GM12878 (cell line): ENCODE measurements at regions not wholly inside any gene's neighbourhood (a gene's known extent, or its start where the extent isn't known, plus 50 kb on each side); places are given as distances from the start of the nearest gene placed in this dataset.

Source experiments
- CEBPB ChIP-seq, 2 experiments: fragments of 150-350 bp in 1 of 2; IDR thresholded peaks; 2 replicates each; pipeline ENCODE4 v1.6.1; 2012 to 2014; ENCODE audit warnings: low read depth in 2 of 2, low read length in 2 of 2, borderline replicate concordance in 1 of 2, inconsistent platforms in 1 of 2
- POLR2A ChIP-seq: IDR thresholded peaks from 2 replicates; pipeline ENCODE4 v1.6.1; 2011; ENCODE audit warnings: low read depth, mild to moderate bottlenecking, low read length
- POLR2AphosphoS5 ChIP-seq: IDR thresholded peaks from 2 replicates; pipeline ENCODE4 v1.6.1; 2011; ENCODE audit warnings: mild to moderate bottlenecking, low read length, inconsistent platforms
- RCOR1 ChIP-seq: conservative IDR thresholded peaks from 2 replicates; pipeline ENCODE4 v1.6.1; 2012; ENCODE audit warnings: low read depth, low read length, improper control_type of control experiment
- TF ChIP-seq, protein P1 (sequence below): fragments of 450-650 bp; formaldehyde crosslinking; IDR thresholded peaks from 2 replicates; pipeline ENCODE4 v1.4.0; 2020; ENCODE audit warnings: mild to moderate bottlenecking, moderate library complexity
- TF ChIP-seq, protein P2 (sequence below), 3 experiments: IDR thresholded peaks in 2 of 3; conservative IDR thresholded peaks in 1 of 3; 2 replicates each; pipeline ENCODE4 v1.5.1; 2011; ENCODE audit warnings: low read depth in 3 of 3, low read length in 3 of 3, mild to moderate bottlenecking in 3 of 3, control low read depth in 2 of 3, moderate library complexity in 2 of 3, inconsistent platforms in 1 of 3, mixed read lengths in 1 of 3; ENCODE audit not compliant: control insufficient read depth in 2 of 3, insufficient read depth in 1 of 3; ENCODE audit errors: extremely low read depth in 1 of 3

DNA sequence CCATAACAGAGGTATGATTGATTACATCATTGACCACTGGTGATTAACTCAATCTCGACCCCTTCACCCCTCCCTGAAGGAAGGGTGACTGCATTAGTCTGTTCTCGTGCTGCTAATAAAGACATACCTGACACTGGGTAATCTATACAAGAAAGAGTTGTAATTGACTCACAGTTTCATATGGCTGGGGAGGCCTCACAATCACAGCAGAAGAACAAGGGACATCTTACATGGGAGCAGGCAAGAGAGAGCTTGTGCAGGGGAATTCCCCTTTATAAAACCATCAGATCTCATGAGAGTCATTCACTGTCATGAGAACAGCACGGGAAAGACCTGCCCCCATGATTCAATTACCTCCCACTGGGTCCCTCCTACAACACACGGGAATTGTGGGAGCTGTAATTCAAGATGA is 55.9 kb upstream of the TMCC3 start:
- no peak; a peak in 1 of 4 replicates for TF ChIP-seq CEBPB (IDR thresholded peaks at IDR 0.05; ENCODE audit: borderline replicate concordance in 1 of 2, low read depth in 2 of 2, low read length in 2 of 2)
- no peak for TF ChIP-seq POLR2A
- TF ChIP-seq POLR2AphosphoS5: no peak
- TF ChIP-seq RCOR1: no peak
- TF ChIP-seq, protein P1, sequence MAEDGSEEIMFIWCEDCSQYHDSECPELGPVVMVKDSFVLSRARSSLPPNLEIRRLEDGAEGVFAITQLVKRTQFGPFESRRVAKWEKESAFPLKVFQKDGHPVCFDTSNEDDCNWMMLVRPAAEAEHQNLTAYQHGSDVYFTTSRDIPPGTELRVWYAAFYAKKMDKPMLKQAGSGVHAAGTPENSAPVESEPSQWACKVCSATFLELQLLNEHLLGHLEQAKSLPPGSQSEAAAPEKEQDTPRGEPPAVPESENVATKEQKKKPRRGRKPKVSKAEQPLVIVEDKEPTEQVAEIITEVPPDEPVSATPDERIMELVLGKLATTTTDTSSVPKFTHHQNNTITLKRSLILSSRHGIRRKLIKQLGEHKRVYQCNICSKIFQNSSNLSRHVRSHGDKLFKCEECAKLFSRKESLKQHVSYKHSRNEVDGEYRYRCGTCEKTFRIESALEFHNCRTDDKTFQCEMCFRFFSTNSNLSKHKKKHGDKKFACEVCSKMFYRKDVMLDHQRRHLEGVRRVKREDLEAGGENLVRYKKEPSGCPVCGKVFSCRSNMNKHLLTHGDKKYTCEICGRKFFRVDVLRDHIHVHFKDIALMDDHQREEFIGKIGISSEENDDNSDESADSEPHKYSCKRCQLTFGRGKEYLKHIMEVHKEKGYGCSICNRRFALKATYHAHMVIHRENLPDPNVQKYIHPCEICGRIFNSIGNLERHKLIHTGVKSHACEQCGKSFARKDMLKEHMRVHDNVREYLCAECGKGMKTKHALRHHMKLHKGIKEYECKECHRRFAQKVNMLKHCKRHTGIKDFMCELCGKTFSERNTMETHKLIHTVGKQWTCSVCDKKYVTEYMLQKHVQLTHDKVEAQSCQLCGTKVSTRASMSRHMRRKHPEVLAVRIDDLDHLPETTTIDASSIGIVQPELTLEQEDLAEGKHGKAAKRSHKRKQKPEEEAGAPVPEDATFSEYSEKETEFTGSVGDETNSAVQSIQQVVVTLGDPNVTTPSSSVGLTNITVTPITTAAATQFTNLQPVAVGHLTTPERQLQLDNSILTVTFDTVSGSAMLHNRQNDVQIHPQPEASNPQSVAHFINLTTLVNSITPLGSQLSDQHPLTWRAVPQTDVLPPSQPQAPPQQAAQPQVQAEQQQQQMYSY (CRISPR knock-in tag): no peak
- TF ChIP-seq, protein P2, sequence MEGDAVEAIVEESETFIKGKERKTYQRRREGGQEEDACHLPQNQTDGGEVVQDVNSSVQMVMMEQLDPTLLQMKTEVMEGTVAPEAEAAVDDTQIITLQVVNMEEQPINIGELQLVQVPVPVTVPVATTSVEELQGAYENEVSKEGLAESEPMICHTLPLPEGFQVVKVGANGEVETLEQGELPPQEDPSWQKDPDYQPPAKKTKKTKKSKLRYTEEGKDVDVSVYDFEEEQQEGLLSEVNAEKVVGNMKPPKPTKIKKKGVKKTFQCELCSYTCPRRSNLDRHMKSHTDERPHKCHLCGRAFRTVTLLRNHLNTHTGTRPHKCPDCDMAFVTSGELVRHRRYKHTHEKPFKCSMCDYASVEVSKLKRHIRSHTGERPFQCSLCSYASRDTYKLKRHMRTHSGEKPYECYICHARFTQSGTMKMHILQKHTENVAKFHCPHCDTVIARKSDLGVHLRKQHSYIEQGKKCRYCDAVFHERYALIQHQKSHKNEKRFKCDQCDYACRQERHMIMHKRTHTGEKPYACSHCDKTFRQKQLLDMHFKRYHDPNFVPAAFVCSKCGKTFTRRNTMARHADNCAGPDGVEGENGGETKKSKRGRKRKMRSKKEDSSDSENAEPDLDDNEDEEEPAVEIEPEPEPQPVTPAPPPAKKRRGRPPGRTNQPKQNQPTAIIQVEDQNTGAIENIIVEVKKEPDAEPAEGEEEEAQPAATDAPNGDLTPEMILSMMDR (IDR thresholded peaks at IDR 0.05 in 2 of 3, conservative IDR thresholded peaks at IDR 0.05 in 1 of 3; ENCODE audit: control insufficient read depth in 2 of 3, extremely low read depth in 1 of 3, insufficient read depth in 1 of 3, low read depth in 3 of 3, low read length in 3 of 3): no peak
